OCI-M2 (cell line): ENCODE measurements at regions not wholly inside any gene's neighbourhood (a gene's known extent, or its start where the extent isn't known, plus 50 kb on each side); places are given as distances from the start of the nearest gene placed in this dataset.
"Not testable (repeated sequence)": the region's sequence is repeated elsewhere in the genome, so short reads cannot be mapped to it uniquely, and the experiment has no call there.

Experiments used
- DNase-seq: peaks from one replicate; lab custom pipeline; 2025; ENCODE audit not compliant: unreplicated experiment; lab: John Stamatoyannopoulos, UW

- DNase-seq, result no peak
These were observed 164.2 kb downstream of the VAPA start for GRCh38 chr18:10077986-10078385.

GRCh38 chr18:10080372-10080771, 166.6 kb downstream of the VAPA start:
- DNase-seq, result no peak

GRCh38 chr18:10081492-10081891, 167.7 kb downstream of the VAPA start:
- no peak for DNase-seq

GRCh38 chr18:10085416-10085815, 171.6 kb downstream of the VAPA start:
- DNase-seq, result no peak

- no peak for DNase-seq
These were observed 172.1 kb downstream of the VAPA start for GRCh38 chr18:10085876-10086275.

GRCh38 chr18:10086458-10087210, 172.8 kb downstream of the VAPA start:
- no peak for DNase-seq

GRCh38 chr18:10088734-10089133, 174.9 kb downstream of the VAPA start:
- no peak for DNase-seq

GRCh38 chr18:10089881-10090280, 176.1 kb downstream of the VAPA start:
- DNase-seq, result no peak

GRCh38 chr18:10090668-10091067, 176.9 kb downstream of the VAPA start:
- DNase-seq, result no peak

- no peak for DNase-seq
These were observed 179.6 kb downstream of the VAPA start for GRCh38 chr18:10093445-10093844.

GRCh38 chr18:10094154-10094553, 180.3 kb downstream of the VAPA start:
- no peak for DNase-seq

- DNase-seq, result no peak
These were observed 180.8 kb downstream of the VAPA start for GRCh38 chr18:10094655-10095054.

GRCh38 chr18:10095356-10095755, 181.5 kb downstream of the VAPA start:
- no peak for DNase-seq

GRCh38 chr18:10099539-10100140, 185.8 kb downstream of the VAPA start:
- DNase-seq, result no peak

GRCh38 chr18:10100196-10100595, 186.4 kb downstream of the VAPA start:
- DNase-seq, result no peak

- no peak for DNase-seq
These were observed 187.3 kb downstream of the VAPA start for GRCh38 chr18:10100941-10101701.

- no peak for DNase-seq
These were observed 187.9 kb downstream of the VAPA start for GRCh38 chr18:10101729-10102128.

GRCh38 chr18:10105118-10105517, 191.3 kb downstream of the VAPA start:
- DNase-seq, result not testable (repeated sequence)

GRCh38 chr18:10111191-10111590, 197.4 kb downstream of the VAPA start:
- DNase-seq, result no peak

- no peak for DNase-seq
These were observed 198.1 kb downstream of the VAPA start for GRCh38 chr18:10111944-10112343.

GRCh38 chr18:10113121-10114022, 199.6 kb downstream of the VAPA start:
- no peak for DNase-seq
